Endothelial cell of umbilical vein (primary cell): ENCODE measurements at regions not wholly inside any gene's neighbourhood (a gene's known extent, or its start where the extent isn't known, plus 50 kb on each side); places are given as distances from the start of the nearest gene placed in this dataset.
"Not testable (repeated sequence)": the region's sequence is repeated elsewhere in the genome, so short reads cannot be mapped to it uniquely, and the experiment has no call there.

Experiments
- BruUV-seq: library from RNA; stranded (reverse); fragments of 400-500 nt; replicated peaks from 2 replicates; lab custom pipeline; 2021; lab: Mats Ljungman, UMichigan
- CTCF ChIA-PET: fragments of 300-600, 350-600 bp; sonication (Branson Sonifier 250); formaldehyde crosslinking; loops from one replicate; lab custom pipeline; 2021; ENCODE audit warnings: antibody characterized with exemption, inconsistent platforms; lab: Charles Lee
- POLR2A ChIA-PET: fragments of 300-600, 350-600 bp; sonication (Branson Sonifier 250); formaldehyde crosslinking; loops from one replicate; lab custom pipeline; 2021; ENCODE audit warnings: antibody characterized with exemption, inconsistent platforms; lab: Charles Lee
- DNase-seq: peaks from one replicate; pipeline ENCODE4 v3.0.0-alpha.2; 2011; ENCODE audit warnings: low read depth, low spot score
- FAIRE-seq: peaks from 2 replicates; lab custom pipeline; 2011; peaks lifted over from hg19 to GRCh38; lab: Jason Lieb, UNC
- H2AFZ ChIP-seq: 2 replicates; pipeline ENCODE4 v1.6.0; 2012; ENCODE audit warnings: low read depth, low read length, control low read depth, inconsistent platforms
- H3K27ac ChIP-seq: 2 replicates; pipeline ENCODE4 v1.5.1; 2011; ENCODE audit warnings: low read depth, mild to moderate bottlenecking, control low read depth, low read length, moderate library complexity; ENCODE audit not compliant: insufficient read depth
- H3K27me3 ChIP-seq, 2 experiments: 2 replicates each; pipeline versions ENCODE4 v1.6.0 to v1.6.1; 2011; ENCODE audit warnings: low read length in 2 of 2, mixed read lengths in 1 of 2; ENCODE audit not compliant: control insufficient read depth in 2 of 2, insufficient read depth in 2 of 2
- H3K36me3 ChIP-seq, 2 experiments: 2 replicates in 1 of 2; 3 replicates in 1 of 2; pipeline ENCODE4 v1.5.1; 2011; ENCODE audit warnings: low read length in 2 of 2, mild to moderate bottlenecking in 1 of 2, moderate library complexity in 1 of 2; ENCODE audit not compliant: control insufficient read depth in 2 of 2, insufficient read depth in 2 of 2; ENCODE audit errors: extremely low read depth in 1 of 2
- H3K4me1 ChIP-seq: 3 replicates; pipeline ENCODE4 v1.5.1; 2011; ENCODE audit warnings: mild to moderate bottlenecking, low read length; ENCODE audit not compliant: control insufficient read depth, insufficient read depth; ENCODE audit errors: extremely low read depth
- H3K4me2 ChIP-seq: 2 replicates; pipeline ENCODE4 v1.6.1; 2011; ENCODE audit warnings: low read length, control low read depth, mixed read lengths; ENCODE audit not compliant: insufficient read depth
- H3K4me3 ChIP-seq, 3 experiments: fragments of 200-600 bp in 1 of 3; sonication (generic), shearing (Covaris generic) in 1 of 3; replicated peaks in 1 of 3; 2 replicates each; pipeline ENCODE4 v1.5.1; 2011 to 2016; ENCODE audit warnings: control low read depth in 3 of 3, low read length in 3 of 3, mild to moderate bottlenecking in 2 of 3, inconsistent platforms in 1 of 3, low read depth in 1 of 3, moderate library complexity in 1 of 3; ENCODE audit not compliant: insufficient read depth in 1 of 3
- H3K79me2 ChIP-seq: 2 replicates; pipeline ENCODE4 v1.6.0; 2012; ENCODE audit warnings: low read length, inconsistent platforms; ENCODE audit not compliant: control insufficient read depth, insufficient read depth
- H3K9ac ChIP-seq: replicated peaks from 2 replicates; pipeline ENCODE3; 2011; ENCODE audit warnings: low read length, control low read depth; ENCODE audit not compliant: insufficient read depth; ENCODE audit errors: extremely low read depth
- H3K9me1 ChIP-seq: replicated peaks from 3 replicates; pipeline ENCODE4 v1.6.0; 2011; ENCODE audit warnings: mild to moderate bottlenecking, low read length; ENCODE audit not compliant: control insufficient read depth, insufficient read depth; ENCODE audit errors: extremely low read depth
- H3K9me3 ChIP-seq: replicated peaks from 2 replicates; pipeline ENCODE4 v1.5.1; 2012; ENCODE audit warnings: low read length, inconsistent platforms; ENCODE audit not compliant: control insufficient read depth, insufficient read depth
- H4K20me1 ChIP-seq: replicated peaks from 2 replicates; pipeline ENCODE3; 2011; ENCODE audit warnings: mild to moderate bottlenecking, low read length; ENCODE audit not compliant: control insufficient read depth, insufficient read depth; ENCODE audit errors: extremely low read depth
- EZH2 ChIP-seq: IDR thresholded peaks from 2 replicates; pipeline ENCODE4 v1.6.1; 2012; ENCODE audit warnings: borderline replicate concordance, low read depth, mild to moderate bottlenecking, moderate library complexity, low read length, inconsistent platforms; ENCODE audit not compliant: severe bottlenecking
- FOS ChIP-seq: IDR thresholded peaks from 2 replicates; pipeline ENCODE4 v1.6.1; 2011; ENCODE audit warnings: mild to moderate bottlenecking, low read length, moderate library complexity, borderline replicate concordance; ENCODE audit not compliant: insufficient read depth
- GATA2 ChIP-seq: IDR thresholded peaks from 2 replicates; pipeline ENCODE4 v1.7.0; 2011; ENCODE audit warnings: low read depth, mild to moderate bottlenecking, moderate library complexity, mixed read lengths, low read length; ENCODE audit not compliant: insufficient read length, insufficient read depth
- JUN ChIP-seq: IDR thresholded peaks from 2 replicates; pipeline ENCODE4 v1.6.1; 2011; ENCODE audit warnings: borderline replicate concordance, low read depth; ENCODE audit not compliant: insufficient read length, insufficient read depth
- MYC ChIP-seq: IDR thresholded peaks from one replicate; pipeline ENCODE4 v1.6.1; 2011; ENCODE audit warnings: mild to moderate bottlenecking, low read depth, low read length
- POLR2A ChIP-seq: IDR thresholded peaks from 2 replicates; pipeline ENCODE4 v1.6.1; 2012; ENCODE audit warnings: low read depth, mild to moderate bottlenecking, control low read depth, low read length
- POLR2AphosphoS5 ChIP-seq: IDR thresholded peaks from 2 replicates; pipeline ENCODE4 v1.6.1; 2012; ENCODE audit warnings: low read depth, mild to moderate bottlenecking, control low read depth, low read length, moderate library complexity; ENCODE audit not compliant: insufficient read depth
- dilution Hi-C: fragments of 300-500 bp; cut with MboI; formaldehyde crosslinking; loops from one replicate; pipeline ENCODE4 v1.15.0; 2019; ENCODE audit warnings: low sequenced_read_pairs; ENCODE audit not compliant: extremely low pct_ligation_motif_present
- intact Hi-C: fragments of 100-400 bp; cut with micrococcal nuclease; formaldehyde crosslinking; loops from one replicate; pipeline ENCODE4 v1.10.0; 2022
- TF ChIP-seq, protein P1 (sequence below), 2 donors: IDR thresholded peaks; 1 replicate in 1 of 2; 2 replicates in 1 of 2; pipeline ENCODE4 v1.5.1; 2011; ENCODE audit warnings: low read length in 2 of 2, mild to moderate bottlenecking in 2 of 2, moderate library complexity in 2 of 2, control low read depth in 1 of 2, inconsistent platforms in 1 of 2, low read depth in 1 of 2; ENCODE audit not compliant: insufficient read depth in 1 of 2; ENCODE audit errors: extremely low read depth in 1 of 2
- TF ChIP-seq, protein P2 (sequence below): IDR thresholded peaks from 2 replicates; pipeline ENCODE4 v1.6.1; 2011; ENCODE audit not compliant: insufficient read depth, insufficient read length

DNA sequence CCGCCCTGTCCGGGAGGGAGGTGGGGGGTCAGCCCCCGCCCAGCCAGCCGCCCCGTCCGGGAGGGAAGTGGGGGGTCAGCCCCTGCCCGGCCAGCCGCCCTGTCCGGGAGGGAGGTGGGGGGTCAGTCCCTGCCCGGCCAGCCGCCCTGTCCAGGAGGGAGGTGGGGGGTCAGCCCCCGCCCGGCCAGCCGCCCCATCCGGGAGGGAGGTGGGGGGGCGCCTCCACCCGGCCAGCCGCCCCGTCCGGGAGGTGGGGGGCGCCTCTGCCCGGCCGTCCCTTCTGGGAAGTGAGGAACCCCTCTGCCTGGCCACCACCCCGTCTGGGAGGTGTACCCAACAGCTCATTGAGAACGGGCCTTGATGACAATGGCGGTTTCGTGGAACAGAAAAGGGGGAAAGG is 823.4 kb upstream of the GBE1 start:
- H2AFZ ChIP-seq, H3K4me1 ChIP-seq, H3K36me3 ChIP-seq, FAIRE-seq, H3K79me2 ChIP-seq, BruUV-seq, POLR2A ChIA-PET, CTCF ChIA-PET, H4K20me1 ChIP-seq, H3K9me3 ChIP-seq, DNase-seq, H3K27ac ChIP-seq, H3K9me1 ChIP-seq, H3K27me3 ChIP-seq, H3K4me2 ChIP-seq, H3K4me3 ChIP-seq, intact Hi-C loops, dilution Hi-C loops, H3K9ac ChIP-seq: not testable (repeated sequence)

DNA sequence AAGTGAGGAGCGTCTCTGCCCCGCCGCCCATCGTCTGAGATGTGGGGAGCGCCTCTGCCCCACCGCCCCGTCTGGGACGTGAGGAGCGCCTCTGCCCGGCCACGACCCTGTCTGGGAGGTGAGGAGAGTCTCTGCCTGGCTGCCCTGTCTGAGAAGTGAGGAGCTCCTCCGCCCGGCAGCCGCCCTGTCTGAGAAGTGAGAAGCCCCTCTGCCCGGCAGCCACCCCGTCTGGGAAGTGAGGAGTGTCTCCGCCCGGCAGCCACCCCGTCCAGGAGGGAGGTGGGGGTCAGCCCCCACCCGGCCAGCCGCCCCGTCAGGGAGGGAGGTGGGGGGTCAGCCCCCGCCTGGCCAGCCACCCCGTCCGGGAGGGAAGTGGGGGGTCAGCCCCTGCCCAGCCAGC is 823.0 kb upstream of the GBE1 start:
- H3K9me1 ChIP-seq, DNase-seq, CTCF ChIA-PET, H2AFZ ChIP-seq, H3K4me1 ChIP-seq, H3K36me3 ChIP-seq, H3K4me2 ChIP-seq, H3K9me3 ChIP-seq, intact Hi-C loops, H3K79me2 ChIP-seq, H3K27me3 ChIP-seq, FAIRE-seq, dilution Hi-C loops, H3K27ac ChIP-seq, H3K4me3 ChIP-seq, H4K20me1 ChIP-seq, BruUV-seq, POLR2A ChIA-PET, H3K9ac ChIP-seq: not testable (repeated sequence)

DNA sequence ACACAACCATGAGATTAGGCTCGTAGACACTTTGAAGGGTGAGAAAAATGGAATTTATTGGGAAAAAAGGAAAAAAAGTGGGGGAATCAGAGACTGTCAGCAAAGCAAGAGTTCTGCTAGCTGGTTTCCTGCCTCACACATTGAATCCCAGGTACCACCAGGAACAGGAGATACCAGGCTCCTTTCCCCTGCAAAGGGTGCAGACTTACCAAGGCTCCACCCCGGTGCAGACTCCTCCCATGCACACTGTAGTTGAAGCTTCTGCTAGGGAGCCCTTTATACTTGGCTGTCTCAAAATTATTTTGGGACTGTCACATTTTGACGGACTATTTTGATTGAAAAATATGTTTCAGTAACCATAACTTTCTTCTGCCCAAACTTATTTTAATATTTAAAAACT is 819.9 kb upstream of the GBE1 start:
- Histone ChIP-seq H4K20me1 (no peaks in the 10 kb centered on the region), H3K9me1 (no peaks in the 10 kb centered on the region), H2AFZ (no peak overlapping the region), H3K79me2 (no peaks in the 10 kb centered on the region), H3K4me2 (no peak overlapping the region), H3K9ac (no peak overlapping the region), H3K27ac (no peak overlapping the region), H3K4me3 (no peak overlapping the region), H3K4me1 (no peaks in the 10 kb centered on the region), H3K27me3 (no peaks in the 10 kb centered on the region), H3K9me3 (no peaks in the 10 kb centered on the region), H3K36me3 (no peaks in the 10 kb centered on the region)
- no TSS peak for BruUV-seq
- FAIRE-seq = no peak
- TF ChIP-seq FOS (no peak), GATA2 (no peak), POLR2A (no peak), JUN (no peak), MYC (no peak), EZH2 (no peak), POLR2AphosphoS5 (no peak)
- TF ChIP-seq, protein P1, sequence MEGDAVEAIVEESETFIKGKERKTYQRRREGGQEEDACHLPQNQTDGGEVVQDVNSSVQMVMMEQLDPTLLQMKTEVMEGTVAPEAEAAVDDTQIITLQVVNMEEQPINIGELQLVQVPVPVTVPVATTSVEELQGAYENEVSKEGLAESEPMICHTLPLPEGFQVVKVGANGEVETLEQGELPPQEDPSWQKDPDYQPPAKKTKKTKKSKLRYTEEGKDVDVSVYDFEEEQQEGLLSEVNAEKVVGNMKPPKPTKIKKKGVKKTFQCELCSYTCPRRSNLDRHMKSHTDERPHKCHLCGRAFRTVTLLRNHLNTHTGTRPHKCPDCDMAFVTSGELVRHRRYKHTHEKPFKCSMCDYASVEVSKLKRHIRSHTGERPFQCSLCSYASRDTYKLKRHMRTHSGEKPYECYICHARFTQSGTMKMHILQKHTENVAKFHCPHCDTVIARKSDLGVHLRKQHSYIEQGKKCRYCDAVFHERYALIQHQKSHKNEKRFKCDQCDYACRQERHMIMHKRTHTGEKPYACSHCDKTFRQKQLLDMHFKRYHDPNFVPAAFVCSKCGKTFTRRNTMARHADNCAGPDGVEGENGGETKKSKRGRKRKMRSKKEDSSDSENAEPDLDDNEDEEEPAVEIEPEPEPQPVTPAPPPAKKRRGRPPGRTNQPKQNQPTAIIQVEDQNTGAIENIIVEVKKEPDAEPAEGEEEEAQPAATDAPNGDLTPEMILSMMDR (IDR thresholded peaks at IDR 0.05; ENCODE audit: extremely low read depth in 1 of 2, insufficient read depth in 1 of 2, low read depth in 1 of 2, low read length in 2 of 2) = no peak
- TF ChIP-seq, protein P2, sequence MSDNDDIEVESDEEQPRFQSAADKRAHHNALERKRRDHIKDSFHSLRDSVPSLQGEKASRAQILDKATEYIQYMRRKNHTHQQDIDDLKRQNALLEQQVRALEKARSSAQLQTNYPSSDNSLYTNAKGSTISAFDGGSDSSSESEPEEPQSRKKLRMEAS = no peak
- CTCF ChIA-PET = no interaction called here
- POLR2A ChIA-PET = no interaction called here
- DNase-seq = no peak
- dilution Hi-C loops = no loop called here
- intact Hi-C loops = no loop called here
